MM.1S (cell line): ENCODE measurements at regions not wholly inside any gene's neighbourhood (a gene's known extent, or its start where the extent isn't known, plus 50 kb on each side); places are given as distances from the start of the nearest gene placed in this dataset.

Experiments used
- CTCF ChIP-seq: fragments of 300-600 bp; sonication (generic); IDR thresholded peaks from 2 replicates; pipeline ENCODE4 v1.5.1; 2016; ENCODE audit warnings: antibody characterized with exemption, low read length, mixed read lengths
- EZH2 ChIP-seq: fragments of 300-600 bp; sonication (generic); optimal IDR thresholded peaks from 2 replicates; pipeline ENCODE3; 2017; ENCODE audit warnings: low read depth, mild to moderate bottlenecking, antibody characterized with exemption, low read length, mixed read lengths
- EZH2phosphoT487 ChIP-seq: fragments of 300-600 bp; sonication (generic); IDR thresholded peaks from 2 replicates; pipeline ENCODE4 v1.6.1; 2018; ENCODE audit warnings: antibody characterized with exemption, low read length

DNA sequence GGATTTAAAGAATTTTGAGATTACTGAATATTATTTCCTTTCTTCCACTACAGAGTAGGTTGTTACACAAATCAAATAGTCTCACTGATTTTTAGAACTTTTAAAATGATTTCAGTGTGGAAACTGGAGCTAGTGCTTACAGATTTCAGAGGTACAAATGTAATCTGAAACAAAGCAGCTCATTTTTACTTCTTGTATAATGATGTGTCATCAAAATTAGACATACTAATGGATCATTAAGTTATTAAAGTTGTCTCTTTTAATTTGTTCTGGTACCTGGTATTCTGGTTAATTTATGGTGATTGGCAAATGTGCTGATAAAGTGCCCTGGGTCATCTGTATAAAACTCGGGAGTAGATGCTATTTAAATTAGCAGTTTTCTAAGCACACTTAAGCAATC is 1528.3 kb downstream of the RPA4 start:
- TF ChIP-seq CTCF (no peak), EZH2 (no peak), EZH2phosphoT487 (no peak)
